ENCODE measurements at regions not wholly inside any gene's neighbourhood (a gene's known extent, or its start where the extent isn't known, plus 50 kb on each side); places are given as distances from the start of the nearest gene placed in this dataset.
A peak's percentile ranks its signal among the peaks of the same experiment; 100 is the strongest.

GRCh38 chr6:137309078-137309762, 90.0 kb upstream of the IFNGR1 start (continued):
- TF ChIP-seq ZNF518A (tag by site-specific recombination; conservative IDR thresholded peaks at IDR 0.05; ENCODE audit: low read depth) = peak; percentile 57
- TF ChIP-seq IKZF3 (tag by site-specific recombination; IDR thresholded peaks at IDR 0.05) = no peak
- no peak for TF ChIP-seq ZNF561 (tag by site-specific recombination; IDR thresholded peaks at IDR 0.05; ENCODE audit: borderline replicate concordance)
- TF ChIP-seq ZNF350 (tag by site-specific recombination; IDR thresholded peaks at IDR 0.05) = no peak
- no peak for TF ChIP-seq ZBTB6 (tag by site-specific recombination; IDR thresholded peaks at IDR 0.05)
- no peak for TF ChIP-seq ZNF223 (tag by site-specific recombination; IDR thresholded peaks at IDR 0.05)
- no peak for TF ChIP-seq REST (tag by site-specific recombination; IDR thresholded peaks at IDR 0.05)
- no peak for TF ChIP-seq ZNF426 (tag by site-specific recombination; IDR thresholded peaks at IDR 0.05)
- peak; percentile 48; the same call in 1 of the 2 replicates for TF ChIP-seq ZNF843 (tag by site-specific recombination; IDR thresholded peaks at IDR 0.05)
- TF ChIP-seq MEIS1 (CRISPR knock-in tag; IDR thresholded peaks at IDR 0.05; ENCODE audit: borderline replicate concordance) = no peak
- no peak for TF ChIP-seq ZNF24 (tag by site-specific recombination; IDR thresholded peaks at IDR 0.05)
- TF ChIP-seq ZNF837 (tag by site-specific recombination; IDR thresholded peaks at IDR 0.05) = no peak
- TF ChIP-seq RBAK (tag by site-specific recombination; IDR thresholded peaks at IDR 0.05) = no peak
- no peak for TF ChIP-seq ZNF114 (tag by site-specific recombination; IDR thresholded peaks at IDR 0.05)
- TF ChIP-seq BCL6B (tag by site-specific recombination; IDR thresholded peaks at IDR 0.05) = no peak
- TF ChIP-seq KLF10 (tag by site-specific recombination; IDR thresholded peaks at IDR 0.05) = 0 out of 2 replicates have a peak, but pooled peaks have one; percentile 38
- TF ChIP-seq ZNF324 (tag by site-specific recombination; IDR thresholded peaks at IDR 0.05) = no peak
- TF ChIP-seq ZXDB (tag by site-specific recombination; IDR thresholded peaks at IDR 0.05) = peak; percentile 32; the same call in 1 of the 2 replicates
